Ramos (cell line): ENCODE measurements at regions not wholly inside any gene's neighbourhood (a gene's known extent, or its start where the extent isn't known, plus 50 kb on each side); places are given as distances from the start of the nearest gene placed in this dataset.

Experiments
- in situ Hi-C: fragments of 300-500 bp; cut with MboI; formaldehyde crosslinking; loops from one replicate; pipeline ENCODE4 v1.14.3; 2022; ENCODE audit warnings: low sequenced_read_pairs; ENCODE audit not compliant: unreplicated experiment

DNA sequence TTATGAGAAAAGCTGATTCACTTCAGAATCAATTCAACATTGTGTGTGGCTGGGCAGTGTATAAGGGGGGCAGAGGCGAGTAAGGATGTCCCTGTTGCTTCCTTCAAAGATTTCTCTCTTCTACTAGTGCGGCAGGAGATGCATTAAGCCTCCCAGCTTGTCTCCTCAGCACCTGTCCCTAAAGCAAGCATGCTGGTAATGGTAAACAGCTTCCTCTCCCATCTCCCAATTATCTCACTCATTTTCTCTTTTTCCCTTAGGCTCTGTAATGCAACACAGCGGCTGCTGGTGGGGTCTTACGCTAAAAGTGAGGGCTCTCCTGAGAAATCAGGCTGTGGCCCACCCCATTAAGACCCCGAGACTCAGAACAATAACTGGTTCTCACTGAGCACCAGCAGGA, 306.4 kb upstream of the ROPN1 start:
- in situ Hi-C loops, result no loop called here

GRCh38 chr3:124298951-124299350, 307.0 kb upstream of the ROPN1 start:
- in situ Hi-C loops, result no loop called here

- in situ Hi-C loops, result no loop called here
These were observed 307.9 kb upstream of the ROPN1 start for GRCh38 chr3:124299831-124300230.

- in situ Hi-C loops, result no loop called here
These were observed 308.5 kb upstream of the ROPN1 start for GRCh38 chr3:124300416-124300815.

DNA sequence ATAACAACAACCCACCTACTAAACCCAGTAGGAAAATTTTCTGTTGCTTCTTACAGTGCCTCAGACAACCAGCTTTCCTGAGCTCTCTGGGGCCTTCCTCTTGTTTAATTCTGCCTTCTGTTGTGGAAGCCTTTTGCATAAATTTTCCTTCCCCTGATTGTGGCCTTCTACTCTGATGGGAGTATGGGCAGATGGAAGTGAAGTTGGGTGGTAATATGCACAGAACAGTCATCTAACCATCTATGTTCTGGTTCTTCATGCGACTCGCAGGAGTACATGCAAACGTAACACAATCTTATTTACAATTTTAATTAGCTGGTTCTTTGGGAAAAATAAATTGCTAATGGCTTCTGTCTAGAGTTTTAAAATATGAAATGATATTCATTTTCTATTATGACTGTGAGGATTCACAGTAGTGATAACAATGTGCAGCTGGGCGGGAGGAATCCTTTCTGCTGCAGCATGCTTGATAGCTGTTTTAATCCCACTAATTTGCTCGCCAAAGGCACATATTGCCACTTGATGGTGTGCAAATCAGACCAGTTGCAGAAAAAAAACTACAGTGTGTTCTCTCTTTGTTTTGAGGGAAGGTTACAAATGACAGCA, 311.5 kb upstream of the ROPN1 start:
- in situ Hi-C loops, result no loop called here

- in situ Hi-C loops, result no loop called here
These were observed 314.7 kb upstream of the ROPN1 start for GRCh38 chr3:124306665-124307064.

GRCh38 chr3:124313621-124314020, 321.7 kb upstream of the ROPN1 start:
- in situ Hi-C loops, result no loop called here

DNA sequence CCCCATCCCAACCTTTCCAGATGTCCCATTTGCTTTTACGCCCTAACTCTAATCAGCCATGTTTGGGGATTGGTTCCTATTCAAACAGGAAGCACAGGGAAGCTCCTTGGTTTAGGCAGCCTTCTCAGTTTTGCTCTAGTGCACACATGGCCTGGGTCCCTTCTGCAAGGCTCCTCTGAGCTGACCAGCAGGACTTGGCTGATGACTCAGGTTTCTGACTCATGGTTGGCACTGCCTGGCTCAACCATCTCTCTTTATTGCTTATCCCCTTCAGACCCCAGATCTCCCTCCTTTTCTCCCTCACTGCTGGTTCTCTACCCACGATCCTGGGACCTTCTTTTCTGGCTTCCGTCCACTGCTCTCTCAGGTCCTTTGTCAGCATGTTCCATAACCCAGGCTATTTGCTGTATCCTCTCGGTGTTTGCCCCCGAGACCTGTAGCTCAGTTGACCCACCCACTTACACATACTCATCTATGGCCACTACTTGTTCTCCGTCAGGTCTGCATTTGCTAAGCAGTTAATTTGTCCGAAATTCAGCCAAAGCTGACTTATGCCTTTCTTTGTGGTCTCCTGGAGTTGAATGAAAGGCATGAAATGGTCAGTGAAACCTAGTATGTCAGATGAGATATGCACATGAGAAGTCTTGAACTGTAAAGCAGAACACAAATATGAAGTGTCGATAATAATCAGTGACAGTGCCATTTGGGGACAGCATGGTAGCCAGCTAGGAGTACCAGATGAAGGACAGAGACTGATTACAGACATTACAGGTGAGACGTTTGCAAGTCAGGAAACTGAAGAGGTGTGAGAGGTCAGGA, 323.5 kb upstream of the ROPN1 start:
- in situ Hi-C loops, result no loop called here

DNA sequence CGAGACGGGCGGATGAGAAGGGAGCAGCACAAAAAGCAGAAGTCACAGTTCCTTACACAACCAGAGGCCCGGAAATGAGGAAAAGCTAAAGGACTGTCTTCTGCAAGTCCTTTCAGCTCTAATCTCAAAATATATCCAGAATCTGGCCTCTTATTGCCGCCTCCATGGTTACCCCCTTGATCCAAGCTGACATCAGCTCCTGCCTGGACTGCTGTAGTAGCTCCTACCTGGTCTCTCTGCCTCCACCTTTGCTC, 324.0 kb upstream of the ROPN1 start:
- in situ Hi-C loops, result no loop called here

- in situ Hi-C loops, result no loop called here
These were observed 326.1 kb upstream of the ROPN1 start for GRCh38 chr3:124318014-124318413.

GRCh38 chr3:124318656-124319055, 326.7 kb upstream of the ROPN1 start:
- in situ Hi-C loops, result no loop called here

DNA sequence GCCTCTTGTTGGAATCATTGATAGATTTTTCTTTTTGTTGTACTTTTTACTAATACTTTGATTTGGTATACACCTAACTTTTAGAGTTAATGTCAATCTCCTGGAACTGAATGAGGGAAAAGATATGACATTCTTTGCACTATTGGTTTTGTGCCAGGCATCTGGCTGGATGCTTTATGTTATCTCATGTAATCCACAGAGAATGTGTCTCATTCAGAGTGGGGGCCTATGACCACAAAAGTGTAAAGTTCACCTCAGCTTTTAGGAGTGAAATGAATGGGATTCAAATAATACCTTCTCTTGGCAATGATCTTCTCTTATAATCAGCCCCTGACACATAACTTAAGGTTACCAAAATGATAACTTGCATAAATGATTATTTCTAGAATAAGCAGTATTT, 329.1 kb upstream of the ROPN1 start:
- in situ Hi-C loops, result no loop called here

DNA sequence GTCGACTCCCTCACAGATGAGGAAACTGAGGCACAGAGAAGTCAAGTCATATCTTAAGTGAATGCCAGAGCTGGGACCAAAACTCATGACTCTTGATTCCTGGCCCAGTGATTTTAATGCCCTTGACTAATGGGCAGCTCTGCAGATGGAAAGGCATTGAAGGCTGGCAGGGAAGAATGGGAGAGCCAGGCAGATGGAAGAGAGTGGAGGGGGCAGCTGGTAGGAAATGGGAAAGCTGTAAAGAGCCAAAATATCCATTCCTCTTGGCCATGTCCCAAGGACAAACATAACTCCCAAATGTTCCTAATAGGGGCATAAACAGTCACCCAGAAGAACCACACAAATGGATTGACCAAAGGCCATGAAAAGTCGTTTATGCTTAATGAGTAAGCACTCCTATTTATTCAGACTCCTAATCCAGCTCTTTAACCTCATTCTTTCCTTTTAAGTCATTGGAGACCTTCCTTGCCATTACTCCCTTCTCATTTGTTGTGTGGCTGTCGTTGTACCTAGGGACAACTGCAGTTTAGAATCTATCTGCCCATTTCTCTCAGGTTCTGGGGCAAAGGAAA, 330.5 kb upstream of the ROPN1 start:
- in situ Hi-C loops, result no loop called here

DNA sequence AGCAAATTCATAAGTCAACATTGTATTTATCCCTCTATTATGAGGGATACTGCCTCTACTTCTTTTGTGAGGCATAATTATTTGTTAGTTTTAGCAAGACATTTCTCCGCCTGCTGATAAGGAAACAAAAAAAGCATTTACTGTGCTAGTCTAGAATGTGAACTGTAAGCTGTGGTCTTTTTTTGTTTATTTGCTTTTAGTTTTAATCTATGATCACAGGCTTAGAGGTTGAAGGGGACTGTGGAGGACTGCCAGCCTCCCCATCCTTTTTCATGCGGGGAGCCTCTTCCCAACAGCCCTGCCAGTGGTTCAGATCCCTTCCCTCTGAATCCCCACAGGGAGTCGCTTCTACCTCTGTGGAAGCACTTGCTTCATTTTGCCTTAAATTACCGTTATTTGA, 331.0 kb upstream of the ROPN1 start:
- in situ Hi-C loops, result no loop called here

DNA sequence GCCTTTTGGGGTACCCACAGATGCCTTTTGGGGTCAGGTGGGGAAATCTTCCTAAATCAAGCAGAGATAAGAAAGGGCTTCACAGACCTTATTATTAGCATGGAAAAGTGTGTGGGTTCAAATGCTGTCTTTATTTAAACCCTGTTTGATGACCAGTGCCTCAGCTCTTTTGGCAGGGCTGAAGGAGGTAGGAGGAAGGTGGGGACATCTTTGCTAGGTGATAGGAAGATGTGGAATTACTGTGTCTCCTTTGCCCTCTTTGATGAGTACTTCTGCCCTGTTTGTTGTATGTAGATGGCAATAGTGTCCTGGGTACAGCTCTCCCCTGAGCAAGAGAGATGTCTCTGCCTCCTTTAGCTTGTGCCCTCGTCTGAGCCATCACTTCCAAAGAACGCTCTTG, 333.3 kb upstream of the ROPN1 start:
- in situ Hi-C loops, result no loop called here

GRCh38 chr3:124329723-124330122, 337.8 kb upstream of the ROPN1 start:
- in situ Hi-C loops, result no loop called here

GRCh38 chr3:124333931-124334640, 342.2 kb upstream of the ROPN1 start:
- in situ Hi-C loops, result no loop called here

- in situ Hi-C loops, result no loop called here
These were observed 344.2 kb upstream of the ROPN1 start for GRCh38 chr3:124336067-124336656.

DNA sequence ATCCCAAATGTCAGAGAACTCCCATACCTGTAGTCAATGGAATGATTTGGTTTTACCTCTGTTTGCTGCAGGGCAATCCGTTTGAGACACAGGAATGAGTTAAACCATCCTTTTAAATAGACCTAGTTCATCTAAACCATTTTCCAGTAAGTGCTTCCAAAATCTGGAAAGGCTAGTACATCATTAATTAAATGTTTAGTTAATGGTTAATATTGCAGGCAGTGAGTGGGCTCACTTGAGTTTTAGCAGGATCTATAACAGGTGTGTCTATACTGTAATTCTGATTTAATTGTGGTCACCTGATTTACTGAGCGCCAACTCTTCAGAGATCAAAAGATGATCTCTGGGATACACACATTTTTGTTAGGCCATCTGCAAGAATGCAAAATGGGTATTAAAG, 353.9 kb upstream of the ROPN1 start:
- in situ Hi-C loops, result no loop called here

DNA sequence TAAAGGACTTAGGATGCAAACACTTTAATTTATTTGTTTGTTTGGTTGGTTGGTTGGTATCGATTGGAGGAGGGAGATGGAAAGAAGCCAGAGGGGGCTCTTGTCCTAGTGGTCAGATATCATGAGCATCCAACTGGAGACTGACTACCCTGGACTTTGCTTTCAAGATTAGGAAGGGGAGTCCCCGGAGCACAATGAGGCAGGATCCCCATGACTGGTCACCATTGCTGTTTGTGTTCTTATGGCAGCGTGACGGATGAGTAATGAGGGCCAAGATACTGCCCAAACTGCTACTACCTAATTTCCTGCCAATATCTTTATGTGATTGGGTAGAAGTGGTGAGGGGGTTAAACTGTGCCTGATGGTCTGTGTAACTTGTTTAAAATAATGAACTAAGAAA, 354.6 kb upstream of the ROPN1 start:
- in situ Hi-C loops, result no loop called here

GRCh38 chr3:124347418-124347817, 355.5 kb upstream of the ROPN1 start:
- in situ Hi-C loops, result no loop called here
